AG04449 (cell line): ENCODE measurements at regions not wholly inside any gene's neighbourhood (a gene's known extent, or its start where the extent isn't known, plus 50 kb on each side); places are given as distances from the start of the nearest gene placed in this dataset.

Experiments used
- CTCF ChIA-PET: fragments of 350-600 bp; formaldehyde crosslinking; extraction: SDS; loops from one replicate; lab custom pipeline; 2021; ENCODE audit warnings: antibody characterized with exemption; lab: Yijun Ruan, JAX
- POLR2A ChIA-PET: fragments of 400-600, 350-600 bp; formaldehyde crosslinking; extraction: SDS; loops from one replicate; lab custom pipeline; 2020; ENCODE audit warnings: antibody characterized with exemption, inconsistent platforms; lab: Yijun Ruan, JAX
- DNase-seq: peaks from one replicate; pipeline ENCODE4 v3.0.0-alpha.2; 2010; ENCODE audit warnings: low read depth, low spot score
- H3K4me3 ChIP-seq: 2 replicates; pipeline ENCODE4 v1.5.1; 2011; ENCODE audit warnings: low read depth, mild to moderate bottlenecking, control low read depth, low read length
- CTCF ChIP-seq: IDR thresholded peaks from one replicate; pipeline ENCODE4 v1.5.1; 2011; ENCODE audit warnings: mild to moderate bottlenecking, moderate library complexity, low read length, control low read depth, inconsistent platforms; ENCODE audit not compliant: insufficient read depth; ENCODE audit errors: missing control alignments

GRCh38 chr15:66898656-66899386 is 166.6 kb upstream of the SMAD3 start:
- DNase-seq = no peak
- TF ChIP-seq CTCF = no peak
- CTCF ChIA-PET = interaction anchor here (0.8 to 1.9 kb wide), 3 partner anchors 8 to 332 kb away, joined by 3 to 5 read pairs (median 3); no protein-coding TSS in a partner anchor

GRCh38 chr15:66899555-66900350 is 165.6 kb upstream of the SMAD3 start:
- ChIA-PET POLR2A (interaction anchor here (1.0 to 1.6 kb wide), 2 partner anchors 16 to 124 kb away, joined by 3 to 5 read pairs; no protein-coding TSS in a partner anchor), CTCF (interaction anchor here (0.8 to 1.9 kb wide), 5 partner anchors 9 to 333 kb away, joined by 3 to 5 read pairs (median 3); no protein-coding TSS in a partner anchor)
- no peak overlapping the region for H3K4me3 ChIP-seq
- no peak for DNase-seq
- TF ChIP-seq CTCF = peak; percentile 25

More at GRCh38 chr15:66898656-66899386, 166.6 kb upstream of the SMAD3 start:
- POLR2A ChIA-PET = interaction anchor here (1.0 to 1.6 kb wide), 2 partner anchors 15 to 123 kb away, joined by 3 to 5 read pairs; no protein-coding TSS in a partner anchor
- H3K4me3 ChIP-seq = no peak overlapping the region

GRCh38 chr15:66900586-66901310 is 164.7 kb upstream of the SMAD3 start:
- TF ChIP-seq CTCF = no peak
- no peak for DNase-seq
- ChIA-PET POLR2A (no interaction called here), CTCF (interaction anchor here (1.0 to 1.9 kb wide), 3 partner anchors 10 to 298 kb away, joined by 3 to 5 read pairs (median 4); no protein-coding TSS in a partner anchor)
- H3K4me3 ChIP-seq = no peak overlapping the region

- TF ChIP-seq CTCF = no peak
- H3K4me3 ChIP-seq = no peak overlapping the region
- DNase-seq = no peak
- ChIA-PET POLR2A (no interaction called here), CTCF (interaction anchor here (0.7 to 2.1 kb wide), 5 partner anchors 10 to 50 kb away, joined by 3 to 12 read pairs (median 4); no protein-coding TSS in a partner anchor)
Measured at GRCh38 chr15:66901336-66902100, 163.9 kb upstream of the SMAD3 start.

- CTCF ChIA-PET = interaction anchor here (1.4 to 3.0 kb wide), 4 partner anchors 10 to 51 kb away, joined by 3 to 14 read pairs (median 6); no protein-coding TSS in a partner anchor
- H3K4me3 ChIP-seq = no peak overlapping the region
- no peak for TF ChIP-seq CTCF
- no peak for DNase-seq
- POLR2A ChIA-PET = no interaction called here
Measured at GRCh38 chr15:66905185-66905584, 160.2 kb upstream of the SMAD3 start.
